PC-3 (cell line): ENCODE measurements at regions not wholly inside any gene's neighbourhood (a gene's known extent, or its start where the extent isn't known, plus 50 kb on each side); places are given as distances from the start of the nearest gene placed in this dataset.

Experiments used
- EZH2 ChIP-seq: fragments of 300-600 bp; sonication (generic); IDR thresholded peaks from one replicate; pipeline ENCODE4 v1.6.1; 2017; ENCODE audit warnings: antibody characterized with exemption, mild to moderate bottlenecking, low read length; ENCODE audit not compliant: unreplicated experiment
- TF ChIP-seq, protein P1 (sequence below): fragments of 300-600 bp; sonication (generic); conservative IDR thresholded peaks from 2 replicates; pipeline ENCODE4 v1.5.1; 2017; ENCODE audit warnings: antibody characterized with exemption, low read depth, mild to moderate bottlenecking, low read length

DNA sequence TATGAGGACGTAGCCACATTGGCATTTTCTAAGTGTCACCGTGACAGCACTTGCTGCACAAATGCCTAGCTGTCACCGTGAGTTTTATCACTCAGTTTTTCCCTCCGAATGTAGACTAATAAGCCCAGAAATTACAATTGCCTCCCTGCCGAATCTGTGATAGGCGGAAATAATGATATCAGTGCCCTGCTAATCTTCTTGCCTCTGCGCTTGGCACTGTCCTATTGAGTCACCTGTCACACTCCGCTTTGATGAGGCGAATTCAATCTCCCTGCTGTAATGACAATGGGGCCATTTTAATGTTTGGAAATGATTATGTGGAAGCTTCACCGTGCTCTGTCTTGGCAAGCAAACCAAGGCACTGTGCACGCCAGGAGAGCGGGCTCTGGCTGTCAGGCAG lies 112.8 kb downstream of the LINC00237 start:
- no peak for TF ChIP-seq EZH2
- TF ChIP-seq, protein P1, sequence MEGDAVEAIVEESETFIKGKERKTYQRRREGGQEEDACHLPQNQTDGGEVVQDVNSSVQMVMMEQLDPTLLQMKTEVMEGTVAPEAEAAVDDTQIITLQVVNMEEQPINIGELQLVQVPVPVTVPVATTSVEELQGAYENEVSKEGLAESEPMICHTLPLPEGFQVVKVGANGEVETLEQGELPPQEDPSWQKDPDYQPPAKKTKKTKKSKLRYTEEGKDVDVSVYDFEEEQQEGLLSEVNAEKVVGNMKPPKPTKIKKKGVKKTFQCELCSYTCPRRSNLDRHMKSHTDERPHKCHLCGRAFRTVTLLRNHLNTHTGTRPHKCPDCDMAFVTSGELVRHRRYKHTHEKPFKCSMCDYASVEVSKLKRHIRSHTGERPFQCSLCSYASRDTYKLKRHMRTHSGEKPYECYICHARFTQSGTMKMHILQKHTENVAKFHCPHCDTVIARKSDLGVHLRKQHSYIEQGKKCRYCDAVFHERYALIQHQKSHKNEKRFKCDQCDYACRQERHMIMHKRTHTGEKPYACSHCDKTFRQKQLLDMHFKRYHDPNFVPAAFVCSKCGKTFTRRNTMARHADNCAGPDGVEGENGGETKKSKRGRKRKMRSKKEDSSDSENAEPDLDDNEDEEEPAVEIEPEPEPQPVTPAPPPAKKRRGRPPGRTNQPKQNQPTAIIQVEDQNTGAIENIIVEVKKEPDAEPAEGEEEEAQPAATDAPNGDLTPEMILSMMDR: no peak
